ENCODE measurements at regions not wholly inside any gene's neighbourhood (a gene's known extent, or its start where the extent isn't known, plus 50 kb on each side); places are given as distances from the start of the nearest gene placed in this dataset.

- TF ChIP-seq CTCF (IDR thresholded peaks at IDR 0.05; ENCODE audit: borderline replicate concordance, extremely low read depth, low read length, poor library complexity, severe bottlenecking) (no peak), EZH2 (IDR thresholded peaks at IDR 0.05; ENCODE audit: borderline replicate concordance, low read depth, low read length, severe bottlenecking) (no peak)
Observed at GRCh38 chr2:65501074-65501473, 68.7 kb upstream of the SPRED2 start.
